Transverse colon (tissue), 4 donors: ENCODE measurements at regions not wholly inside any gene's neighbourhood (a gene's known extent, or its start where the extent isn't known, plus 50 kb on each side); places are given as distances from the start of the nearest gene placed in this dataset.

ENCODE experiments used
- CTCF ChIP-seq, 5 experiments: fragments of 200-600 bp in 3 of 5; fragments of 450-650 bp in 2 of 5; sonication (generic) in 3 of 5; IDR thresholded peaks; 1 replicate in 2 of 5; 2 replicates in 3 of 5; pipeline ENCODE4 v1.5.1; 2016 to 2017; ENCODE audit warnings: antibody characterized with exemption in 5 of 5, inconsistent platforms in 3 of 5, mild to moderate bottlenecking in 2 of 5, moderate library complexity in 1 of 5
- EP300 ChIP-seq: sonication (generic); formaldehyde crosslinking; IDR thresholded peaks from one replicate; pipeline ENCODE4 v1.6.1; 2017; ENCODE audit warnings: antibody characterized with exemption, low read depth
- POLR2A ChIP-seq: fragments of 450-650 bp; IDR thresholded peaks from one replicate; pipeline ENCODE4 v1.6.1; 2016; ENCODE audit warnings: antibody characterized with exemption, mild to moderate bottlenecking, moderate library complexity
- POLR2AphosphoS5 ChIP-seq, 3 donors: sonication (generic); formaldehyde crosslinking; IDR thresholded peaks; one replicate each; pipeline ENCODE4 v1.6.1; 2016; ENCODE audit warnings: antibody characterized with exemption in 3 of 3

DNA sequence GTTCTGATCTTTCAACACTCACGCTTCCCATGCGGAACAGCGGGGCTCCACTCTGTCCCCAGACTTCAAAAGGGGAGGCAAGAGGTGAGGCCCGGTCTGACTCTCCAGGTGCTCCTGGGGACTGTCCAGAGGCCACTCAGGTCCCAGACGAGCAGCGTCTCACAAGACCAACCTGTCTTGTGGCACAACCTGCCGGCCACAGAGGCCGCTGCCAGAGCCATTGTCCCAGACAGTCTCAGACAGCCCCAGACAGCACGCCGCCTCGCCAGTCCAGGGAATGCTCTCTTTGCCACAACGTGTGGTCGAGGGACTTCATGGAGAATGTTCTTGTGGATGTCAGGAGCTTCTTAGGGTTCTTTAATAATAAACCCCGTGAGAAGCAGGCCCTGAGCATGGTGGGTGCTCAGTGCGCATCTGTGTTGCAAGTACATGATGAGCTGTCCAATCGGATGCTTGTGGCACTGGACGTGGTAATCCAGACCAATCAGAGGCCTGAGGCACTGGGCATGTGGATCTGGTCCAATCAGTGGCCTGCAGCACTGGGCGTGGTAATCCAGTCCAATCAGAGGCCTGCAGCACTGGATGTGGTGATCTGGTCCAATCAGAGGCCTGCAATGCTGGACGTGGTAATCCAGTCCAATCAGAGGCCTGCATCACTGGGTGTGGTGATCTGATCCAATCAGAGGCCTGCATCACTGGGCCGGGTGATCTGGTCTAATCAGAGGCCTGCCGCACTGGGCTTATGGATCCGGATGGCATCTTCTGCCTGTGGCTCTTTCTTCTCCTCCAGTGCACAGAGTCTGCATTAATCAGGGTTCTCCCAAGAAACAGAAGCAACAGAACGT lies 76.4 kb downstream of the TMEM18 start:
- TF ChIP-seq CTCF (IDR thresholded peaks at IDR 0.05) (no peak), POLR2AphosphoS5 (IDR thresholded peaks at IDR 0.05) (no peak), POLR2A (no peak), EP300 (no peak)
